ENCODE measurements at regions not wholly inside any gene's neighbourhood (a gene's known extent, or its start where the extent isn't known, plus 50 kb on each side); places are given as distances from the start of the nearest gene placed in this dataset.

- DNase-seq: no peak
Measured at GRCh38 chr1:56180520-56181190, 398.7 kb downstream of the PLPP3 start.

- DNase-seq: no peak
Measured at GRCh38 chr1:56179543-56179942, 399.8 kb downstream of the PLPP3 start.

- no peak for DNase-seq
Measured at GRCh38 chr1:56175211-56175610, 404.2 kb downstream of the PLPP3 start.

- no peak for DNase-seq
Measured at GRCh38 chr1:56174176-56174885, 405.0 kb downstream of the PLPP3 start.

GRCh38 chr1:56173736-56174135, 405.6 kb downstream of the PLPP3 start:
- DNase-seq: no peak

- DNase-seq: no peak
Measured at GRCh38 chr1:56171670-56172069, 407.7 kb downstream of the PLPP3 start.

- DNase-seq: no peak
Measured at GRCh38 chr1:56170784-56171320, 408.5 kb downstream of the PLPP3 start.

GRCh38 chr1:56169856-56170255, 409.5 kb downstream of the PLPP3 start:
- DNase-seq: no peak

- DNase-seq: no peak
Measured at GRCh38 chr1:56168176-56168575, 411.2 kb downstream of the PLPP3 start.

- DNase-seq: no peak
Measured at GRCh38 chr1:56167596-56167995, 411.8 kb downstream of the PLPP3 start.

GRCh38 chr1:56160773-56161315, 418.5 kb downstream of the PLPP3 start:
- DNase-seq: no peak

GRCh38 chr1:56156971-56157876, 422.1 kb downstream of the PLPP3 start:
- no peak for DNase-seq

GRCh38 chr1:56153276-56153675, 426.1 kb downstream of the PLPP3 start:
- DNase-seq: no peak

GRCh38 chr1:56152635-56153034, 426.7 kb downstream of the PLPP3 start:
- no peak for DNase-seq

GRCh38 chr1:56151402-56151801, 428.0 kb downstream of the PLPP3 start:
- DNase-seq: no peak

- DNase-seq: no peak
Measured at GRCh38 chr1:56150441-56151215, 428.7 kb downstream of the PLPP3 start.

GRCh38 chr1:56149761-56150160, 429.6 kb downstream of the PLPP3 start:
- DNase-seq: no peak

- DNase-seq: no peak
Measured at GRCh38 chr1:56148326-56149193, 430.8 kb downstream of the PLPP3 start.

- DNase-seq: no peak
Measured at GRCh38 chr1:56147459-56147858, 431.9 kb downstream of the PLPP3 start.

GRCh38 chr1:56147034-56147433, 432.3 kb downstream of the PLPP3 start:
- DNase-seq: no peak

GRCh38 chr1:56146449-56146848, 432.9 kb downstream of the PLPP3 start:
- no peak for DNase-seq
